ENCODE measurements at regions not wholly inside any gene's neighbourhood (a gene's known extent, or its start where the extent isn't known, plus 50 kb on each side); places are given as distances from the start of the nearest gene placed in this dataset.
A peak's percentile ranks its signal among the peaks of the same experiment; 100 is the strongest.

GRCh38 chr4:86496094-86497080 is 97.7 kb upstream of the PTPN13 start:
- no peak overlapping the region for H3K9ac ChIP-seq

DNA sequence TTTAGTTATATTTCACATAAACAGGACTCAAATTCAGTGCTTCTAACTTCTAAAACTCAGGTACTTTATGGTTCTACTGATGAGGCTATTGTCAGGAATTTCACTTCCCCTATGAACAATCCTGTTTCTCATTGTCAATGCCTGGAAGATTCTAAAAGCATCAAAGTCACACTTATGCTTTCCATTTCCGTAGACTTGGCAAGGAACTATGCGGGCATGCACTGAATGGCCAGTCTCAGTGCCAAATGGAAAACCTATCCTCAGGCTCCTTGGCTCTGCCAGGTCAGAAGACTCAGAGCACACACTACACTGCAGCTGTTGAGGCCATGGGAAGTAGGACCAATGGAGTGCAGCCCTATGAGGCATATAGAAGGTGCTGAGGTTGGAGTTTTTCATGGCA is 97.0 kb upstream of the PTPN13 start:
- no peak overlapping the region for H3K4me2 ChIP-seq (ENCODE audit: low read length)
- H2AFZ ChIP-seq = no peak overlapping the region
- H3K79me2 ChIP-seq = no peaks in the 10 kb centered on the region
- H3K36me3 ChIP-seq (ENCODE audit: control insufficient read depth, insufficient read depth, low read length) = no peaks in the 10 kb centered on the region
- no peak overlapping the region for H3K9ac ChIP-seq
- H3K4me1 ChIP-seq = no peaks in the 10 kb centered on the region
- H3K27ac ChIP-seq = peak overlapping the region; percentile 65
- no peaks in the 10 kb centered on the region for H3K9me3 ChIP-seq (ENCODE audit: control insufficient read depth, low read length)
- TF ChIP-seq CTCF (IDR thresholded peaks at IDR 0.05) = no peak
- H3K27me3 ChIP-seq (ENCODE audit: control insufficient read depth, insufficient read depth, low read length) = no peaks in the 10 kb centered on the region
- no peak overlapping the region for H3K4me3 ChIP-seq (ENCODE audit: low read depth, low read length)

More at GRCh38 chr4:86496094-86497080, 97.7 kb upstream of the PTPN13 start:
- H3K27me3 ChIP-seq (ENCODE audit: control insufficient read depth, insufficient read depth, low read length) = no peaks in the 10 kb centered on the region
- H3K4me1 ChIP-seq = no peaks in the 10 kb centered on the region
- H3K79me2 ChIP-seq = no peaks in the 10 kb centered on the region
- peak overlapping the region; percentile 73 for H2AFZ ChIP-seq
- H3K27ac ChIP-seq = peak overlapping the region; percentile 65
- H3K9me3 ChIP-seq (ENCODE audit: control insufficient read depth, low read length) = no peaks in the 10 kb centered on the region
- TF ChIP-seq CTCF (IDR thresholded peaks at IDR 0.05) = peak; percentile 76
- H3K4me2 ChIP-seq (ENCODE audit: low read length) = no peak overlapping the region
- H3K4me3 ChIP-seq (ENCODE audit: low read depth, low read length) = no peak overlapping the region
- no peaks in the 10 kb centered on the region for H3K36me3 ChIP-seq (ENCODE audit: control insufficient read depth, insufficient read depth, low read length)

DNA sequence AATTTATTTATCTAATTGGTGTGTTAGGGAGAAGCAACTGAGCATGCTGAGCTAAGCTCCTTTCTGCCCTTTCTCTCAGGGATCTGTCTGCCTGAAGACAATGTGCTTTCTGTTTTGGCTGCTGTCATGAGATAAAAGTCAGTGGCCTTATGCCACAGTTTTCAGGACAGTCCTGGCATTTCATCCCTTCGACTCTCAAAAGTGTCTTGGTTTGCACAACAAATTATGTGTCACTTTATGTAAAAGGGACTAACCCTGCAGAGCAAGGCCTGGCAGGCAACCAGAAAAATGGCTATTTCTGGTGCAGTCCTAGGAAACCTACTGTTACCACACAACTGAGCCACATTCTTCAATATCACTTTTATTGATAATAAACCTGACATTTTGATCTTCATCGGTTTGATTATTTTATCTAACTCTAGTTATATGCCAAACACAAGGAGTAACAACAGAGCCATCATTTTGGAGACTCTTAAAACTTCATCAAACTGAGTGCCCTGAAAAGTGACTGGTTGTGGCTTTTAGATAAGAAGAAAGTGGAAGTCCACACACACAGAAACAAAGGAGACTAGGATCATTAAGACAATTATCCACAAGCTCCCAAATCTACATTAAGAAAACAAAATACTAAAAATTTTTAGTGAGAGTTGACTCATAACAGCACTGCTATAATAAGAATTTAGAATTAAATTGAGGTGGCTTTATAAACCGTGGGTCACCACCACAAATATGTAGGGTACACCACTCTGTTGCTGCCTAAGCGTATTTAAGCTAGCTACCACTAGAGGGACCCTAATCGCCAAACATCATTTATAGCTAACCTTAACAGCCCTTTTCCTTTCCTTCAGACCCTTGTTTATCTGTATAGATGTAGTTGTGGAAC is 95.9 kb upstream of the PTPN13 start:
- Histone ChIP-seq H3K27ac (peak overlapping the region; percentile 65), H2AFZ (no peak overlapping the region), H3K27me3 (ENCODE audit: control insufficient read depth, insufficient read depth, low read length) (no peaks in the 10 kb centered on the region), H3K36me3 (ENCODE audit: control insufficient read depth, insufficient read depth, low read length) (no peaks in the 10 kb centered on the region), H3K9me3 (ENCODE audit: control insufficient read depth, low read length) (no peaks in the 10 kb centered on the region), H3K79me2 (no peaks in the 10 kb centered on the region), H3K4me2 (ENCODE audit: low read length) (no peak overlapping the region), H3K9ac (no peak overlapping the region), H3K4me1 (no peaks in the 10 kb centered on the region), H3K4me3 (ENCODE audit: low read depth, low read length) (no peak overlapping the region)
- TF ChIP-seq CTCF (IDR thresholded peaks at IDR 0.05) = peak; percentile 61

GRCh38 chr4:86498863-86499166 is 95.3 kb upstream of the PTPN13 start:
- no peaks in the 10 kb centered on the region for H3K79me2 ChIP-seq
- no peaks in the 10 kb centered on the region for H3K9me3 ChIP-seq (ENCODE audit: control insufficient read depth, low read length)
- H3K4me1 ChIP-seq = no peaks in the 10 kb centered on the region
- H2AFZ ChIP-seq = no peak overlapping the region
- H3K4me3 ChIP-seq (ENCODE audit: low read depth, low read length) = no peak overlapping the region
- no peak overlapping the region for H3K27ac ChIP-seq
- TF ChIP-seq CTCF (IDR thresholded peaks at IDR 0.05) = no peak
- H3K36me3 ChIP-seq (ENCODE audit: control insufficient read depth, insufficient read depth, low read length) = no peaks in the 10 kb centered on the region
- H3K4me2 ChIP-seq (ENCODE audit: low read length) = no peak overlapping the region
- no peaks in the 10 kb centered on the region for H3K27me3 ChIP-seq (ENCODE audit: control insufficient read depth, insufficient read depth, low read length)
- no peak overlapping the region for H3K9ac ChIP-seq

All from parathyroid adenoma (tissue), 2 donors.